Spleen (tissue), 7 donors: ENCODE measurements at regions not wholly inside any gene's neighbourhood (a gene's known extent, or its start where the extent isn't known, plus 50 kb on each side); places are given as distances from the start of the nearest gene placed in this dataset.

ENCODE experiments used
- CTCF ChIP-seq, 11 experiments: fragments of 200-600 bp in 7 of 11; fragments of 450-650 bp in 4 of 11; sonication (generic) in 4 of 11; IDR thresholded peaks in 8 of 11; conservative IDR thresholded peaks in 3 of 11; 1 replicate in 7 of 11; 2 replicates in 4 of 11; pipeline versions ENCODE4 v1.4.0 to v1.8.0; 2016 to 2021; ENCODE audit warnings: antibody characterized with exemption in 11 of 11, inconsistent platforms in 4 of 11, mild to moderate bottlenecking in 1 of 11
- POLR2A ChIP-seq, 3 donors: fragments of 450-650 bp; IDR thresholded peaks; one replicate each; pipeline ENCODE4 v1.5.1; 2017; ENCODE audit warnings: antibody characterized with exemption in 3 of 3, mild to moderate bottlenecking in 1 of 3
- POLR2AphosphoS5 ChIP-seq, 3 donors: sonication (generic); formaldehyde crosslinking; IDR thresholded peaks; one replicate each; pipeline ENCODE4 v1.5.1; 2017; ENCODE audit warnings: antibody characterized with exemption in 3 of 3
- donor health status: DM: no; HTN: no; CAD: no; lungs with moderate emphysema.
- donor health status: DM: no; HTN: no; CAD: no.
- donor health status: DM: no; HTN: no; CAD: no.

- TF ChIP-seq CTCF (IDR thresholded peaks at IDR 0.05 in 8 of 11, conservative IDR thresholded peaks at IDR 0.05 in 3 of 11) (no peak), POLR2A (IDR thresholded peaks at IDR 0.05) (no peak), POLR2AphosphoS5 (IDR thresholded peaks at IDR 0.05) (no peak)
Observed at GRCh38 chr6:113802779-113803178, 54.4 kb upstream of the MARCKS start.
